ENCODE measurements at regions not wholly inside any gene's neighbourhood (a gene's known extent, or its start where the extent isn't known, plus 50 kb on each side); places are given as distances from the start of the nearest gene placed in this dataset.

DNA sequence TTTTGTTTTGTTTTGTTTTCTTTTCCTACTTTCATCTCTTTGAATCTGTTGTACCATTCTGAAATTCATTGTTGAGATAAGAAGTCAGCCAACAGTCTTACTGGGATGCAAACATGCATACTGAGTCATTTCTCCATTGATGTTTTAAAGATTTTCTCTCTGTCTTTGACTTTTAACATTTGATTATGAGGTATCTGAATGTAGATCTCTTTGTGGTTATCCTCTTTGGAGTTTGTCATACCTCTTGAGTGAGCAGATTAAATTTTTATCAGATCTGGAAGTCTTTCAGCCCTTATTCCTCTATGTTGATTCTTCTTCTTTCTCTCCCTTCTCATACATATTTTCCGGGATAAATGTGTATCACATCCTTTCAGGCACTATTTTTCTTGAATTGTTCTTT, 406.9 kb upstream of the NCAM2 start:
- H3K4me2 ChIP-seq (ENCODE audit: low read depth, low read length) = no peak overlapping the region
- H3K4me3 ChIP-seq (ENCODE audit: low read length) = no peak overlapping the region
- H3K27ac ChIP-seq (ENCODE audit: low read length) = no peak overlapping the region
- H3F3A ChIP-seq (ENCODE audit: insufficient read depth, low read length) = no peaks in the 10 kb centered on the region
- H3K27me3 ChIP-seq (replicated peaks; ENCODE audit: insufficient read depth, low read length) = no peaks in the 10 kb centered on the region
- H3K36me3 ChIP-seq (replicated peaks; ENCODE audit: insufficient read depth, low read length) = no peaks in the 10 kb centered on the region
- no peaks in the 10 kb centered on the region for H3K79me2 ChIP-seq (ENCODE audit: low read length)
- no peak for DNase-seq
- TF ChIP-seq EZH2 (optimal IDR thresholded peaks at IDR 0.05; ENCODE audit: low read depth, low read length) (no peak), EZH2phosphoT487 (IDR thresholded peaks at IDR 0.05; ENCODE audit: low read length) (no peak)
- TF ChIP-seq, protein P1, sequence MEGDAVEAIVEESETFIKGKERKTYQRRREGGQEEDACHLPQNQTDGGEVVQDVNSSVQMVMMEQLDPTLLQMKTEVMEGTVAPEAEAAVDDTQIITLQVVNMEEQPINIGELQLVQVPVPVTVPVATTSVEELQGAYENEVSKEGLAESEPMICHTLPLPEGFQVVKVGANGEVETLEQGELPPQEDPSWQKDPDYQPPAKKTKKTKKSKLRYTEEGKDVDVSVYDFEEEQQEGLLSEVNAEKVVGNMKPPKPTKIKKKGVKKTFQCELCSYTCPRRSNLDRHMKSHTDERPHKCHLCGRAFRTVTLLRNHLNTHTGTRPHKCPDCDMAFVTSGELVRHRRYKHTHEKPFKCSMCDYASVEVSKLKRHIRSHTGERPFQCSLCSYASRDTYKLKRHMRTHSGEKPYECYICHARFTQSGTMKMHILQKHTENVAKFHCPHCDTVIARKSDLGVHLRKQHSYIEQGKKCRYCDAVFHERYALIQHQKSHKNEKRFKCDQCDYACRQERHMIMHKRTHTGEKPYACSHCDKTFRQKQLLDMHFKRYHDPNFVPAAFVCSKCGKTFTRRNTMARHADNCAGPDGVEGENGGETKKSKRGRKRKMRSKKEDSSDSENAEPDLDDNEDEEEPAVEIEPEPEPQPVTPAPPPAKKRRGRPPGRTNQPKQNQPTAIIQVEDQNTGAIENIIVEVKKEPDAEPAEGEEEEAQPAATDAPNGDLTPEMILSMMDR (IDR thresholded peaks at IDR 0.05; ENCODE audit: low read length) = no peak
- H3K4me1 ChIP-seq (ENCODE audit: low read length) = no peaks in the 10 kb centered on the region
- no peak overlapping the region for H3K9ac ChIP-seq (ENCODE audit: low read length)
- H4K20me1 ChIP-seq (ENCODE audit: insufficient read depth, low read length) = no peaks in the 10 kb centered on the region
- H3K9me3 ChIP-seq (replicated peaks; ENCODE audit: insufficient read depth, low read length) = no peaks in the 10 kb centered on the region
- no peak overlapping the region for H2AFZ ChIP-seq (ENCODE audit: low read length)
- no peaks in the 10 kb centered on the region for H3K9me2 ChIP-seq (replicated peaks; ENCODE audit: insufficient read depth, low read length)

DNA sequence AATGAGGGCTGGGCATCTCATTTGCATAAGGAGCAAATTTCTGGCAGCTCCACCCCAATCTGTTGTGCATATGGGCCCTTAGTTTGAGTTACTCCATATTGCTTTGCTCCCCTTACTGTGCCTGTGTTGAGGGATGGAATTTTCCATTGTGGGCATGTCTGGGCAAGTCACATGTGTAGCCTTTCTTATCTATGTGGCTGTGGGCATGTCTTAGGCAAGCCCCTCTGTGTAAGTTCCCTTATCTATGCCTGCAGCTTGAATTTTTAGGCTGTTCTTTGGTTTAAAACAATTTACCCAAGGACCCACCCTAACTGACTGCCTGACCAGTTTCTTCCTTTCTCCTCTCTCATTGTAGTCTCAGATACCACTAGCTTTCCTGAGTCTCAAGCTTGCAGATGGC, 405.7 kb upstream of the NCAM2 start:
- DNase-seq = no peak
- Histone ChIP-seq H3K79me2 (ENCODE audit: low read length) (no peaks in the 10 kb centered on the region), H3K4me1 (ENCODE audit: low read length) (no peaks in the 10 kb centered on the region), H3K27ac (ENCODE audit: low read length) (no peak overlapping the region), H3K9me3 (replicated peaks; ENCODE audit: insufficient read depth, low read length) (no peaks in the 10 kb centered on the region), H3K9ac (ENCODE audit: low read length) (no peak overlapping the region), H3K4me2 (ENCODE audit: low read depth, low read length) (no peak overlapping the region), H3K9me2 (replicated peaks; ENCODE audit: insufficient read depth, low read length) (no peaks in the 10 kb centered on the region), H3K36me3 (replicated peaks; ENCODE audit: insufficient read depth, low read length) (no peaks in the 10 kb centered on the region), H4K20me1 (ENCODE audit: insufficient read depth, low read length) (no peaks in the 10 kb centered on the region), H3K4me3 (ENCODE audit: low read length) (no peak overlapping the region), H3F3A (ENCODE audit: insufficient read depth, low read length) (no peaks in the 10 kb centered on the region), H2AFZ (ENCODE audit: low read length) (no peak overlapping the region), H3K27me3 (replicated peaks; ENCODE audit: insufficient read depth, low read length) (no peaks in the 10 kb centered on the region)
- TF ChIP-seq EZH2 (optimal IDR thresholded peaks at IDR 0.05; ENCODE audit: low read depth, low read length) (no peak), EZH2phosphoT487 (IDR thresholded peaks at IDR 0.05; ENCODE audit: low read length) (no peak)
- TF ChIP-seq, protein P1 (IDR thresholded peaks at IDR 0.05; ENCODE audit: low read length) = no peak

DNA sequence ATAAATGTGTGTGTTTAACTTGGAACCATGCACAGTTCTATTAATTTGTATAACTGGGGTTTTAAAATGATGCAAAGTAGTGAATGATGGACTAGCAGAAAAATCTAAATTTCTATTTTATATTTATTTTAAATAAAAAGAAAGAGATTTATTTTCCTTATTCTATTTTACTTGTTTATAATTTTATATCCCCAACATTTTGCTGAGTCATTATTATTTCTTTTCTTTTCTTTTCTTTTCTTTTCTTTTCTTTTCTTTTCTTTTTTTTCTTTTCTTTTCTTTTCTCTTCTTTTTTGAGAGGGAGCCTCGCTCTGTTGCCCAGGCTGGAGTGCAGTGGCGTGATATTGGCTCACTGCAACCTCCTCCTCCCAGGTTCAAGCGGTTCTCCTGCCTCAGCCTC, 395.0 kb upstream of the NCAM2 start:
- H3K4me2 ChIP-seq (ENCODE audit: low read depth, low read length) = no peak overlapping the region
- H2AFZ ChIP-seq (ENCODE audit: low read length) = no peak overlapping the region
- no peaks in the 10 kb centered on the region for H3K9me2 ChIP-seq (replicated peaks; ENCODE audit: insufficient read depth, low read length)
- DNase-seq = no peak
- H3F3A ChIP-seq (ENCODE audit: insufficient read depth, low read length) = no peaks in the 10 kb centered on the region
- no peaks in the 10 kb centered on the region for H3K4me1 ChIP-seq (ENCODE audit: low read length)
- no peaks in the 10 kb centered on the region for H3K27me3 ChIP-seq (replicated peaks; ENCODE audit: insufficient read depth, low read length)
- H3K27ac ChIP-seq (ENCODE audit: low read length) = no peak overlapping the region
- no peaks in the 10 kb centered on the region for H3K79me2 ChIP-seq (ENCODE audit: low read length)
- H3K9me3 ChIP-seq (replicated peaks; ENCODE audit: insufficient read depth, low read length) = no peaks in the 10 kb centered on the region
- H3K9ac ChIP-seq (ENCODE audit: low read length) = no peak overlapping the region
- H3K36me3 ChIP-seq (replicated peaks; ENCODE audit: insufficient read depth, low read length) = no peaks in the 10 kb centered on the region
- TF ChIP-seq, protein P1 (IDR thresholded peaks at IDR 0.05; ENCODE audit: low read length) = no peak
- TF ChIP-seq EZH2phosphoT487 (IDR thresholded peaks at IDR 0.05; ENCODE audit: low read length) (no peak), EZH2 (optimal IDR thresholded peaks at IDR 0.05; ENCODE audit: low read depth, low read length) (no peak)
- no peaks in the 10 kb centered on the region for H4K20me1 ChIP-seq (ENCODE audit: insufficient read depth, low read length)
- no peak overlapping the region for H3K4me3 ChIP-seq (ENCODE audit: low read length)

Measured in MM.1S (cell line).